GM13977 (cell line): ENCODE measurements at regions not wholly inside any gene's neighbourhood (a gene's known extent, or its start where the extent isn't known, plus 50 kb on each side); places are given as distances from the start of the nearest gene placed in this dataset.

ENCODE experiments used
- DNase-seq: peaks from one replicate; pipeline ENCODE4 v3.0.0; 2012; ENCODE audit warnings: low spot score
- in situ Hi-C: fragments of 300-500 bp; cut with MboI; formaldehyde crosslinking; loops from one replicate; pipeline ENCODE4 v1.12.0; 2022; ENCODE audit warnings: low sequenced_read_pairs, low pct_unique_long_range_greater_than_20kb, mixed read lengths, inconsistent platforms; ENCODE audit not compliant: unreplicated experiment
- TF ChIP-seq, protein P1 (sequence below): IDR thresholded peaks from 2 replicates; pipeline ENCODE4 v1.5.1; 2012; ENCODE audit warnings: mild to moderate bottlenecking, control low read depth; ENCODE audit not compliant: insufficient read depth; ENCODE audit errors: extremely low read depth, missing control alignments

DNA sequence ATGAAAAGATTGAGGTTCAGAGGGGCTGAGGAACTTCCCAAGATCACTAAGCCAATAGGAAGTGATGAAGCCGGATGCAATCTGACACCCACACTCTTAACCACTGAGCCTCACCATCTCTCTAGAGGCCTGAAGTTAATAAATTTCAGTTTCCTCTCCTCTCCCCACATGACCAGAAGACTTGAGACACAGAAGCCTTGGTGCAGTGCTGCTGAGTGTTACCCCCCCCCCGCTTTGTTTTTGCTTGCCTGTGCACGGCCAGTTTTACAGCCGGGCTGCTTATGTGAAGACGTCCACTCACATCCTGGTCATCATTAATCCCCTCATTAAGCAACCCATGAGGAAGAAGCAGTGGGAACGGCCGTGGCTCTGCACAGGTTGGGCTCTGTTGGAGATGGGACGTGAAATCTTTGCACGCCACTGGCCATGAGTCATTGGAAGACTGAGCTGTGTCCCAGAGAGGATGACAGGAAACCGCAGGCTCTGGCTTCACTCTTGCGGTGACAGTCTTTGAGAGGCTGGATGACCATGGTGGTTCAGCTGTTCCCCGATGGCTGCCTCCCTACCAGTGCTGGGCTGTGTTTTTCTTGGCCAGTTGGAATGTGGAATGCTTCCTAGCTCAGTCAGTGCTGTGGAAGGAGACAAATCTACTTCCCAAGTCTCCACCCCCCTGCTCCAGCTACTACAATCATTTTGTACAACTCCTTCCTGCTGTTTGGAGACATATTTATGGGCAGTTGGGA is 232.6 kb upstream of the LRTM1 start:
- in situ Hi-C loops, result no loop called here
- TF ChIP-seq, protein P1, sequence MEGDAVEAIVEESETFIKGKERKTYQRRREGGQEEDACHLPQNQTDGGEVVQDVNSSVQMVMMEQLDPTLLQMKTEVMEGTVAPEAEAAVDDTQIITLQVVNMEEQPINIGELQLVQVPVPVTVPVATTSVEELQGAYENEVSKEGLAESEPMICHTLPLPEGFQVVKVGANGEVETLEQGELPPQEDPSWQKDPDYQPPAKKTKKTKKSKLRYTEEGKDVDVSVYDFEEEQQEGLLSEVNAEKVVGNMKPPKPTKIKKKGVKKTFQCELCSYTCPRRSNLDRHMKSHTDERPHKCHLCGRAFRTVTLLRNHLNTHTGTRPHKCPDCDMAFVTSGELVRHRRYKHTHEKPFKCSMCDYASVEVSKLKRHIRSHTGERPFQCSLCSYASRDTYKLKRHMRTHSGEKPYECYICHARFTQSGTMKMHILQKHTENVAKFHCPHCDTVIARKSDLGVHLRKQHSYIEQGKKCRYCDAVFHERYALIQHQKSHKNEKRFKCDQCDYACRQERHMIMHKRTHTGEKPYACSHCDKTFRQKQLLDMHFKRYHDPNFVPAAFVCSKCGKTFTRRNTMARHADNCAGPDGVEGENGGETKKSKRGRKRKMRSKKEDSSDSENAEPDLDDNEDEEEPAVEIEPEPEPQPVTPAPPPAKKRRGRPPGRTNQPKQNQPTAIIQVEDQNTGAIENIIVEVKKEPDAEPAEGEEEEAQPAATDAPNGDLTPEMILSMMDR, result no peak
- DNase-seq, result no peak

DNA sequence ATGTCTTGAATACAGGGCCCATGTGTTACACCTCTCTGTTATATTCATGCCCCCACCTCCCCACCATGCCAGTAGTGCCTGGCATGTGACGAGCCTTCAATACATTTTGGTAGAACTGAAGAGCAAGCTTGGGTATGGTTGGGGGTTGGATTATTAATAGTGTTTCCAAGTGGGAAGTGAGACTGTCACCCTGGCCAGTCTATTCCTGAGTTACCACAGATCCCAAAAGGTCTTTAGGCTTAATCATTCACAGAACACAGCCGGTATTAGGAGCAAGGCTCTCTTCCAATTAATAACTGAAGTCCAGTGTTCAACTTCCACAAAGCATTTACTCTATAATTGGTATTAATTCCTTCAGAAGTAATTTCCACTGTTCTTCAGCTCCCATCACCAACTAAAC is 231.9 kb upstream of the LRTM1 start:
- in situ Hi-C loops, result no loop called here
- TF ChIP-seq, protein P1, result no peak
- DNase-seq, result no peak

DNA sequence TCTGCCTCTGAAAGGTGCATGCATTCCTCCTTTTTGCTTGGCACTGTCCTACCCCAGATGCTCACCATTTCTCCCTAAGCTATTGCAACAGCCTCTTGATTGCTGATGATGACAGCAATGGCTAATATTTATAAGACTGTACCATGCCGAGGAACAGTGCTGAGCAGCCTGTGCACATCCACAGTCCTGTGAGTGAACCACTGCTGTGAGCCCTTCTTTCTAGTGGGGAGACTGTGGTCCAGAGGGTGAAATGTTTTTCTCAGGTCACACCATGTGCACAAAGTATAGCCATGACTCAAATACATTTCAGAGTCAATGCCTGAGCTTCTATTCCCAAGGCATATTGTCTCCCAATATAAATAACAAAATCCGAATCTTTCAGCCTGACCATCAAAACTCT is 231.2 kb upstream of the LRTM1 start:
- TF ChIP-seq, protein P1, result no peak
- no peak for DNase-seq
- in situ Hi-C loops, result no loop called here

DNA sequence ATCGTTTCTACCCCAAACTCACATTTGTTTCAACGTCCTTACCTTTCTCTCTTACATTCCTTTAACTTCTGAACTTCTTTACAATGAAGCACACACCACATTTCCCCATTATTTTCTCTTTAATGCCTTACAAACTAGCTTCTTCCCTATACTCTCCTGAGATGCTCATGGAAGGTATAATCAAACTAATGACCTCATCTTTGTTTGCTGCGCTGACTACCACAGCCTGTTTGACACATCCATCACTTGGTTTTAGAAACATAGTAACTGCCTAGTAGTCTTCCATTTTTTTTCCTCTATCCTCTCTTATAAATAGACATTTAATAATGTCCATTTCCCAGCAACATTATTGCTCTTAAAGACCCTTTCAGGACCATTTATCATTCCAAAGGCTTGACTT is 230.5 kb upstream of the LRTM1 start:
- no peak for DNase-seq
- in situ Hi-C loops, result no loop called here
- TF ChIP-seq, protein P1, result no peak

DNA sequence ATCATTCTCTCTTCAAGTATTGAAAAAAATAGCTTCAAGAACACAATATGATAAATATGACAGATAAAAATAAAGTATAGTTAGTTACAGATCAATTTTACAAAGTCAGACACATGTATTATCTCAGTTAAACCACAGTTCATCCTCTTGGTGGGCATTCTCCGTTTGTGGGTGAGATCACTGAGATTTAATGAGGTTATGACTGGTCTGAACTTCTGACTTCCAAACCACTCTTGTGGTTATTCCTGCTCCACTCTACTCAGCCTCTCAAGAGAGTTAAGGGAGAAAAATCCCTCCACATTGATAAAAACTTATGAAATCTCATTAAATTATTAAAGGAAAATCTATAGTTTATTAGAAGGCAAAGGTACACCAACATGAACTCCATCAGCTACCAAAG is 229.9 kb upstream of the LRTM1 start:
- no peak for DNase-seq

DNA sequence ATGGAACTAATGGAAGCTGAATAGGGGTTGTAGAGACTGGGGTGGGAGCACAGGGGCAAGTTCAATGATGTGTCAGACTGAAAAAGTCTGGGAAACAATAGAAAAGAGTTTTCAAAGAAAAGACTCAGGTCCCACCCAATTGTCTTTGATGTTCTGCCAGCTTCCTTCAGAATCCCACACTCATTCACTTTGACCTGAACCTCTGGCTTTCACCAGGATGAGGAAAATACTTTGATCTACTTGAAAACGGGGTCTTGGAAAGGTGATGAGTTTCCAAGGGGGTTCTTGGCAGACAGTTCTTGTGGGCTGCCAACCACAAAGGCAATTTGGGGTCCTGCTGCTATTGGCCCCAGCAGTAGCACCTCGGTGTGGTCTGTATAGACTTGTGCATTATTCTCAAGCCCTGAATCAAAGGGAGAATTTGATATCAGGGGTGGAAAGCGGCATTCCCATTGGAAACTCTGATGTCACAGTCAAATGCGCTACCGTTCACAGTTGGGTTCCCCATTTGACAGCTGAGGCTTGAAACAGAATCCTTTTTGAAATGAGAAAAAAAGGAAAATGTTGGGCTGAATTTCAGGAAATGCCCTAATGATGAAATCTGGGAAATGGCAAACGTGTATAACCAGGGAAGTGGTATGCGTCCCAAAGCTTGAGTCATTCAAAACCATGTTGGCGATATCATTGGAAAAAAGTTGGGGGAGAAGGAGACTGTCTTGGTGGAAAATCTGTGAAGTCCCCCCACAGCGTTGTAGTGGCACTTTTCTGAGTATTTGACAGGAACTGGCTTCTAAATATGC is 229.2 kb upstream of the LRTM1 start:
- TF ChIP-seq, protein P1, result no peak
- no peak for DNase-seq
- in situ Hi-C loops, result no loop called here

More for the DNA sequence above, 229.9 kb upstream of the LRTM1 start:
- in situ Hi-C loops, result no loop called here
- TF ChIP-seq, protein P1, result no peak
